Pulmonary artery endothelial cell (primary cell): ENCODE measurements at regions not wholly inside any gene's neighbourhood (a gene's known extent, or its start where the extent isn't known, plus 50 kb on each side); places are given as distances from the start of the nearest gene placed in this dataset.

Source experiments
- DNase-seq: peaks from one replicate; pipeline ENCODE4 v3.0.0-alpha.2; 2011; ENCODE audit warnings: low read depth, low spot score

DNA sequence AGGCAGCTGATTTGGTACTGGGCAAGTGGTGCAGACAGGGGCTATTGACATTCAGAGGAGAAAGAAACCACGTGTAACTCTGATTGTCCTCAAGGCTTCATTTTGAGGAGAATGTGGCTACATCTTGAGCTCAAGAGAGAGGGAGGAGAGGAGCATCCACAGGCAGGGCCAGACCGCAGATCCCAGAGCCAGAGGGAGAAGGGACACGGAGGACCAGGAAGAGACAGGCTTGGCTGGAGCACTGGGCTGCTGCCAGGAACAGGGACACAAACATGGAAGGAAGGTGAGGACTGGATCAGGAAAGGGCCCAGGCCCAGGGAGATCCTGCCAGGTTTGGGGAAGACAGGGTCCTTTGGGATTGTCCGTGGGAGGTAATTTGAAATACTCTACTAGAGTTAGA is 158.3 kb downstream of the GPAM start:
- no peak for DNase-seq

DNA sequence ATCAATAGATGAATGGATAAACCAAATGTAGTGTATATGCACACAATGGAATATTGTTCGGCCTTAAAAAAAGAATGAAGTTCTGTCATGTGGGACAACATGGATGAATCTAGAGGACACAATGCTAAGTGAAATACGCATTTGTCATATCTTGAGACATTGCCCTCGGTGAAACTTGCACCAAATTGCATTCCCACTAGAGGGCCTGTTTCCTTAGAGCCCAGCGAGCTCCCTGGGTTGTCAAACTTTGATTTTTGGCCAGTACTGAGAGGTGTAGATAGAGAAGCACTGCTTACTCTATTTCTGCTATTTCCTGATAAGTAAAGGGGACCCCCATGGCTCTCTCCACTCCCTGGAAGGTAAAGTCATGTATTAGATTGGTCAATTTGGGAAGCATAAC is 157.1 kb downstream of the GPAM start:
- DNase-seq, result no peak

DNA sequence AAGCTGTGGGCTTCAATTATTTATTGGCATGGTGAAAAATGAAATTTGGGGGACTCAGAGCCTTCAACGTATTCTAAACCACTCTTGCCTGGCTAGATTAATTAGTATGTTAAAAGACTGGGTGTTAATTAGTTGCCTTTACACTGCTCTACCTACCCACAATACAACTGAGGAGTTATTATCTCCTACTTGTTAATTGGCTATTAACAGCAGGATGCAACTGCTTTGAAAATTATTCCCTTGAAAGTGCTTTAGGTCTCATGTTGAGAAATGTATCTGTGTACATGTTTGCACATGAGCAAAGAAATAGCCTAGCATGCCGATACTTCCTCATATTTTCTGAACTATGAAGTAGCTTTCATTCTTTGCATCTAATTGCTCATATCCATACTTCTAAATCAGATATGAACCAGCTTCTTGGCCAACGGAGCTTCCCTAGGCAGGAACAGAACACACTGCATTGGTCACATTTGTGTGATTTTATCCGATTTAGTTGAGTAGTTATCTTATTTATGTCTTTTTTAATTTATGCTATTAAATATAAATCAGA is 155.8 kb downstream of the GPAM start:
- DNase-seq, result no peak

DNA sequence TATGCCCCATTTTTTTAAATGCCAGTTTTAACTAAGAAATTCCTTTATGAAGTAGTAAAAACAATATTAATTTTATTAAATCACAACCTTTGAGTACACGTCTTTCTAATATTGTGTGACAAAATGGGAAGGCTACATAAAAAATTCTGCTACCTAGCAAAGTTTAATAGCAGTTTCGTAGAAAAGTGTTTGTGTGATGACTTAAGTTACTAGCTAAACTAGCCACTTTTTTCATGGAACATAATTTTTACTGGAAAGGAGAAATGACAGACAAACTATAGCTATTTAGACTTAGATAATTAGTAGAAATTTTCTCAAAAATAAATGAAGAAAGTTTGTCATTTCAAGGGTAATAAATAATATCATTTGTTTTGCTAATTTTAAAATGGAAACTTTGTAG is 153.1 kb downstream of the GPAM start:
- DNase-seq, result no peak

DNA sequence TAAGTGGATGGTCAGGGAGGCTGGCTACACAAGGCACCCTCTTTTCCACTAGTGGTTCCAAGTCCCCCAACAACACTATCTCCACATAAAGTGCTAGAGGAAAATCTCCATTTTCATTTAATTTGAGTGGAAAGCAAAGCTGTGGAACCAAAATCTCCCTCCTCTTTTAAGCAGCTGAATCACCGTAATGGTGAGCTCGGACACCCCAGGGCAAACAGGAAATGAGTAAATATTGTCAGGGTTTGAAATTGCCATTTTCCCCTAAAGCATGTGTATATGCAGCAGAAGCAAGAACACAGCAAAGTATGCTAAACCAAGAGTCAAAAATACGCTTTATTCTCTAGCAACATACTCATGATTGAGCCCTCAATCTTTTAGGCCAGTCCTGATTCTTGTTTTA is 143.7 kb downstream of the GPAM start:
- no peak for DNase-seq

DNA sequence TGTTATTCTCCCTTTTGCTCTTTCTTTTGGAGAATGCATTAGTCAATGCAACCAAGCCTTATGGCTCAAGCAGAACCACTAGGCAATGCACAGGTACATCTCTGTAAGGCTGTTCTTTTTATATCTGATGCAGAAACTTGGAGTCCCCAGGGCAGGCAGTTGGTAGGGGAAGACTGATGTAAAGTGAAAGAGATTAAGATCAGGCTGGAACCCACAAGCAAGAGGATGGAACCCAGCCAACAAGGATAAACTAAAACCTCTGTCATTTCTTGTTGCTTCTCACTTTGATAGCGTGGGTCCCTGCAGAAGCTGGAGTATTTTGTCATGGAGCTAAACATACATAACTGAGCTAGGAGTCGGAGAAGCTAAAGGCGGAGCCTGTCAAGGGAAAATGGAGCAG is 142.9 kb downstream of the GPAM start:
- no peak for DNase-seq

DNA sequence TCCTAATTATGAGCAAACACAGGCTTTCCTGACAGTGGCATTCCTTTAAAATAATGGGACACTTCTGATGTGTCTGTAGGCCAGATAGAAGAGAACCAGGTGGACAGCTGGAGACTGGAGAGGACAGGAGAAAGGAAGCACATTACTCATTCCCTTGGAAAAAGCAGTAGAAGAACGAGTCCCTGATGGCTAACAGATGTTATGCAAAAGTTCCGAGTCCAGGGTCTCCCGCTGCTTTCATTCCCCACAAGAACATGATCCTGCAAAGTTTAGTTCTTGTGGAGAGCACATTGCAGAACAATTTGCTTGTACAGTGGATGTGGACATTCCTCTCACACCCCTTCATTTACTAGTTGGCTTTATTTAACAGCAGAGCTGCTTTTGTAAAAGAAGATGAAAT is 137.6 kb downstream of the GPAM start:
- DNase-seq, result no peak

DNA sequence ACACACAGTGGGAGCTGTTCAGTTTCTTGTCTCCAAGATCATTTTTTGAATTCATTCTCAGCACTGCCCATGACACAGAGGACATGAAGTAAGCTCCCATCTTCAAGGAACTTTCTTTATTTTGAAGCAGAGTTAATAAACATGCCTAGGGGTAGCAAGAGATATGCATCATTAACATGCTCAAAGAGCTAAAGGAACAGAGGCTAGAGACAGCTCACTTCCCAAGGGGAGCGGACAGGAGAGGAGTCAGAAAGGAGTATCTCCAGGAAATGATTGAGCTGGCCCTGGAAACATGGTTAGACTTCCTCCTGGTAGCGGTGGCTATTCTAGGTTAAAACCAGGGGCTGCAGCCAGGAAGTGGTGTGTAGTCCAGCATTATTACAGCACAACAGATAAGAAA is 135.9 kb downstream of the GPAM start:
- DNase-seq, result no peak

DNA sequence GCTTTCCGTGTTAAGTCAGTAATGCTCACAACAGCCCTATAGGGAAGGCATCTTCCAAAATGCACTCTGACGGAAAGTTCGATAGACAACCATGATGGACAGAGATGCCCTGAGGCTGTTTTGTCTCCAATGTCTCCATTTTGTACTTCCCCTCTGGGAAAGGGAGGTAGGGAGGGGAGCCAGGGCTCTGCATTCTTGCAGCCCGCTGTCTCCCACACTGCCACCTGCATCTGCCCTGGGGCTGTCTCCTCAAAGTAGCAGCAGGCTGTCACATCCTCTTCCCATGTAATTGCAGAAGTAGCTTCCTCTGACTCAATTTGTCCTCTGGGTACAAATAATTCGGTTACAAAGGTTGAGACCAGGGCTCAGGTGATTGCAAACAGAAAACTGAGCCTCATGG is 131.4 kb downstream of the GPAM start:
- no peak for DNase-seq

DNA sequence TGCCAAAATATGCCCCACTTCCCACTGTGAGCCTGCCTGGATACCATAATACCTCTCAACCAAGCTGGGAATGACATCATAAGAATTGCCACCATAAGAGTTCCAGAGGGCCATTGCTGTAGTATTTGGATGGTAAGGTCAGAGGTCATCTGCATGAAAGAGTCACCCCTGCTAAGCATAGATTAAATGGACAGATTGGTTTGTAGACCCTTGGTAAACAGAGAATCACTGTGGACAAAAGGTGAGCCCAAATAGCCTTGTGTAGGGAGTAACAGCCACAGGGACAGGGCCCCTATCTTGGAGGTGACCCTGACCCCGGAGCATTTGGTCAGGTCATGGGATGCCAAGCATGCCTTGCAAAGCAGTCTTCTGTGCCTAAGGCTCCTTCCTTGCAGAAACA is 129.7 kb downstream of the GPAM start:
- DNase-seq, result no peak

DNA sequence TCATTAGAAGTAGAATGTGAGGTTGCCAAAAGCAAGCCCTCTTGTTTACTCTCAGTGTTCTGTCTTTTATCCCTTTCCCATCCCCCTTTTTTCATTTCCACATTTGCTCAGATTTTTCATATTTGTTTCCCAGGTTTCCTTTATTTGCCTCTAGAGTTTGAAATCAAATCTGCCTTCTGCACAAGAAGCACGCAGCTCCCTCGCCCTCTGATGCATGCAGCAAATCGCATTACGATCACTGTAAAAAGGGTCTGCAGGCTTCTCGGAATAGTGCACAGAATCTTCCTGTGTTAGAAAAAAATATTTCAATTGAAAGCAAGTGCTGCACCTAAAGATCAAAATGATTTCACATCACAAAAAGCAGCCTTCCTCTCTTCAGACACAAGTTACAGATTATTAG is 129.0 kb downstream of the GPAM start:
- DNase-seq, result no peak

DNA sequence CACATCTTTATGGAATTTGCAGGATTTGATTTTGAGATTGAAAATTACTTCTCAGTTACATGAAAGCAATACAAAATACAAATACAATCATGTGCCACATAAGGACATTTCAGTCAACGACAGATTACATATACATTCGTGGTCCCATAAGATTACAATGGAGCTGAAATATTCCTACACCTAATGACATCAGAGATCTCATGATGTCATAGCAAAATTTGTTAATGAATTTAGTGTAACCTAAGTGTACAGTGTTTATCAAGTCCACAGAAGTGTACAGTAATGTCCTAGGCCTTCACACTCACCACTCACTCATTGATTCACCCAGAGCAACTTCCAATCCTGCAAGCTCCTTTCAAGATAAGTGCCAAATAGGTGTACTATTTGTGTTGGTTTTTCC is 126.5 kb downstream of the GPAM start:
- DNase-seq, result no peak

DNA sequence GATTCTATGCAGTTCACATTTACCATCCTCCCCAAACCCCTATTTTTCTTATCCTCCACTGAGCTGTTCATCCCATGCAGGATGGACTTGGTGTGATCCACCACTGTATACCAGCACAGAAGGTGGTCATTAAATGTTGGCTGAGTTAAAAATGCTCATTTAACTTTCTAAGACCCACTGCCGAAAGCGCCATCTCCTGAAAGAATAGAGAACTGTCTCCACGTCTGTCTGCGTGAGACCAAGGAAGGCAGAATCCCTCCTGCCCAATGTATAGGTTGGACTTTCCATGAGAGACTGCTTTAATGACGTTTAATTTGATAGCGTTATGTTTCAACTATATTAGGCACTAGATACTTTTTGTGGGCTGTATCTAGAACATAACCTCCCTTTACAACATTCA is 124.3 kb downstream of the GPAM start:
- DNase-seq, result no peak

DNA sequence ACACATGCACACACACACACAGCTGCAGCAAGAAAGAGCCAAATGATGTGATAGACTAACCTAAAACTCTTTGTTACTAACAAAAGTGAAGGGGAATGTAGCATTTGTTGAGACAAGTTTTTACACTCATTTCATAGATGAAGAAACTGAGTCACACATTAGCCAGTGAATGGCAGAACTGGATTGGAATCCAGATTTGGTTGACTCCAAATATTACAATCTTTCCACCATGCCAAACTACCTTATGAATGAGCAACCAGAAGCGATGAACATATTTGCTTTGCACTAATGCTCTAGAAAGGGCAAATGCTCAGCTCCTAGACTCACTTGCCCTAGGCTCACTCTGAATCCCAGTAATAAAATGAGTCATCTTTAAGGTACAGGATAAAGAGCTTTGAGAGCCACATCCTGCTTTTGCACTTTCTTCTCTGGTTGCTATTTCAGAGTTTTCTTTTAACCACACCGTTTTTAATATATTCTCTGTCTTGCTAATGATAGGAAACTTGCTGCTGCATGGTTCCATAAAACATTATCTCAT is 111.9 kb downstream of the GPAM start:
- DNase-seq, result no peak

DNA sequence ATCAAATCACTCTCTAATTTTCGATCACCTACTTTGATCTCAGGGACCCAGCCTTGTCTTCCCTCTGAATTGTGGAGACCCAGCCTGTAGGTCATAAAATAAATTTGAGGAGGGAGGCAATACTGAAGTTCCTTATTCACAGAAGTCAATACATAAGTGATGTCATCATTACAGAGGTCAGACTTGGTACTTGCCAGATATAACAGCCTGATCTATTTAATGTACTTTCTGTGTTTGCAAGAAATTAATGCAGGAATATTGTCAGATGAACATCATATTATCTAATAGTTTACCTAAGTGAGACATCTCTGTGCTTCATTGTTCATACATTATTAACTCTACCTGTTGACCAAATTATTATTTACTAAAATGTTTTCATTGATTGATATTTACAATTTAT is 105.6 kb downstream of the GPAM start:
- no peak for DNase-seq

DNA sequence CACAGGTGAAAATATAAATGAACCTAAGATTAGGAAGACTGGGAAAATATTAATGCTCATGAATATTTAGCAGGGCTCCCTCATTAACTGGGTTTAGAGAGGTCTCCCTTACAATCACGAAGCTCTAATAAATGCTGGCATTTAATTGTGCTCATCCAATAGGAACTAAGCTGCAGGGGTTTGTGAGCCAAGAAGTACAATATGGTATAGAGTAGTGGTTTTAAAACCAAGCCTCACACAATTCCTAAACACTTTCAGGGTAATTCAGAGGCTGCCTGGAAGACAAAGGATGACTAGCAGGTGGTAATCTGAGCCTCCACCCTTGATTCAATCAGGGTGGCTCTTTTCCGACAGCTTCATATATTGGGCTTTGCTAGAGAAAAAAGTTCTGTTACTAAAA is 103.3 kb downstream of the GPAM start:
- no peak for DNase-seq

DNA sequence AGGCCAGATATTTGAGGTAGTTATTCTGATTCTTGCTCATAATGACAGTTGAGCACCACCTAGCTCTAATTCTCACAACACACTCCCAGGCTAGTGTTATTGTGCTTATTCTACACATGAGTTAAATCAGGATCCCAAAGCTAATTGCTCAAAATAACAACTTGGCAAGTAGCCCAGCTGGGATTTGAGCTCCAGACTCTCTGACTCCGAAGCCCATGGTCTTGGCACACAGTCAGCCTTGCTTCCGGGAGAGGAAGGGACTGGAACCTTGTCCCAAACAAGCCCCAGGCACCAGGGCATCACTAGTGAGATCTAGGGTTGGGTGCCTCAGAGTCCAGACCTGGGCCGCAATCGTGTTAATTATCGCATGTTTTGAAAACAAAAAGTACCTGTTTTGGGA is 101.4 kb downstream of the GPAM start:
- DNase-seq, result no peak

DNA sequence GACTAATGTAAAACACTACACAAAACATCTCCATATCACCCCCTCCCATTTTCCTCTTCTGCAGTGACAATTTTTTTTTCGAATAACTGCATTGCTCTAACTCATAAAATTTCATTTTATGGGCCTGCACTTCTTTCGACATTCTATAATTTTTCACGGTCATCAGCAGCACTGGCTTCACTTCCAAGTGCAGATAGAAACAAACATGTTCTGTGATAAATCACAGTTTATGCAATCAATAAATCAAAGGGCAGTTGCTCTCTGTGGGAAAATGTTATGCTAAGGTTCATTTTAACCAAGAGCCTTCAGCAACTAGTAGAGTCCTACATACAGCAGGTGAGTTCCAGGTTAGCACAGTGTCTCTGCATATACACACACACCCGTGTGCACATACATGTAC is 100.1 kb downstream of the GPAM start:
- no peak for DNase-seq

DNA sequence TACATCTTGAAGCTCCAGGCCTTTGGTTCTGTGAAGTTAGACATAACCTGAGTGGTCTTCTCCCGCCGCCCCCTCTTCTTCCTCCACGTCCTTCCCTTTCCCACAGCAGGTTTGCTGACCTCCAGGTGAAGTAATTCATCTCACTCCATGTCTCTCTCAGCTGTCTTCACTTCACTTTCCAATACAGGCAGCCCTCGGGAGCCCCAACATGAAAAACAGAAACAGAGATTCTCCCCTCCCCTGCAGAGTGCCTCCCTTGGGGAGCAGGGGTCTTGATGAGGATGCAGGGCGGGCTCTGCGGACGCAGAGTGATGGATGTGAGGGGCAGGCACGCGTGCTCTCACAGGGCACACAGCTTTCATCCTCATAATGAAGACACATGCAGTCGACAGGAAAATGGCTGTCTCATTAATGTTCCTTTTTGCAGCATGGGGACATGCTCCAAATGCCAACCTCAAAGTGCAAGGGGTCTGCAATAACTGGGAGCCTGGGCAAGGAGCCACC is 95.6 kb downstream of the GPAM start:
- DNase-seq, result no peak

DNA sequence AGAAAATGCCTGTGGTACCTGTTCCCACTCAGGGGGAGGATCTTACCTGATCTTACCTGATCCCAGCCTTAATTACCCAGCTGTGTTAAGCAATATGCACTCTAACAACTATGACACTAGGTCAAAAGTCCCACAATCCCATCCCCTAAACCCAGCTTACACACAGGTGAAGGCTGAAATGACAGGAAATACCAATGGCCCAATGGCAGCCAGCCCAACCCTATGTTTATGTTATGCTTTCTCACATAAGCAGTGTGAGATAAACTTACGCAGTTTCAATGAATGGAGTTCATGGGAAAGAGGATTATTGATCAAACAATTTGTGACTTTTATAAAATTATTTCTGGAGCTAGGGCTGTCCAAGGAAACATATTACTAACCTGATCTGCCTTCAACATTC is 91.9 kb downstream of the GPAM start:
- DNase-seq, result no peak

DNA sequence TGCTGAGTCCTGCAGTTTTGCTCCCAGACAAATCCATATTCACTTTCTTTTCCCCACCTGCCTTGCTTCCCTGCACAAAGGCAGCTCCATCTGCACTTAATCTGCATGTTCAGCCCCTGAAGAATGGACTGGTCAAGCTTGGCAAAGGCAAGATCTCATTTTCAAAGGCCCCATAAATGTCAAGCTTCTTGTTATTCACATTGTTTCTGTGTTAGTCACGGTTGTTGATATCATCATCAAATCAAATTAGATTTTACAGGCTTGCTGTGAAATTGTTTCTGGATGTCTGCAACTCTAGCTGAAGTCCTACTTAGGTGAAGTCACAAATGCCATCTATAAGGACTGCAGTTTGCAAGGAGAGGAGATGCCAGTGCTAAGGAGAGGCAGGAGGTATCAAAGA is 91.0 kb downstream of the GPAM start:
- no peak for DNase-seq

DNA sequence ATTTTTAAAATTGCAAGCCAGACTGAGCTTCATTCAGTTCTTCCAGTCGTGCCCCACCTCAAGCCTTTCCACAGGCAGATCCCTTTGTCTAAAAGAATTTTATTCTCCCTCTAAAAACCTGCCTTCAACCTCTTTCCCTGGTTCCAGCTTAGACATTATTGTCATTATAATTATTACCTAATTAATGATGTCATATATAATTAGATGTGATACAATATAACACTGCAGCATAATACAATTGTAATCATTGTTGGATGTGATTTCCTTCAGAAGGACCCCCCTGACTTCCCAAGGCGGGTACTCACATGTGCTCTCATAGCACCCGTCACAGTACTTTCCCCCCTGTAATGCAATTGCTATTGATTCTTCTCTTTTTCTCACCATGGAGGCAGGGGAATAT is 88.6 kb downstream of the GPAM start:
- no peak for DNase-seq

DNA sequence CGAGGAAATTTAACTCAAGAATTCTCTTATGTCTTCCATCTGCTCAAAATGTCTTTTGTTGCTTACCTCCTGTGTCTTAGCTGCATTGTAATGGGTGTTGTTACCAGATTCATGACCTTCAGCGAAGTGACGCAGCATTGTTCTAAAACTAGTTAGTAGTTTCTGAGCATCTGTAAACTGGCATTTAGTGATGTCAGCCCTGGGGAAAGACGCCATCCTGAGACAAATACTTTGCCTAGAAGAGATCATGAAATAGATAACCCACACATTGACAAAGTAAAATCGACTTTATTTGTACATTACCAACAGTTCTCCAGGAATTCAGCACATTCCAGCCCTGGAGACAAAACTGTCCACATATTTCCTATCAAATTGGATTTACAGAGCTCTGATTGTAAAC is 87.8 kb downstream of the GPAM start:
- DNase-seq, result no peak

DNA sequence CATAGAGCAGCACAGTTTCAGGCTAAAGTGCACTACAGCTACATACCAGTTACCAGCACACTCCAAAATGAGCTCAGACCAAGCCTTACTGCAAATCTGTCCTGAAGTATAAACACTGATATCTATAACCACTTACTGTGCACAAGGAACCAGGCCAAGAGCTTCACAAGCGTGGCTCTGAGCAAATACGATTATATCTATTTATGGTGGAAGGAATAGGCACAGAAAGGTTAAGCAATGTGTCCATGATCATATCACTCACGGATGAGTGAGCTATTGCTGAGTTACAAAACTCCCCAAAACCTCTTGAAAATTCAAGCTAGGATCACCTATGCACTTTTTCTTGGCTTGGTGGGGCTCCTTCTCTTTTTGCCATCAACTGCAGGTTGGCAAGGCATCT is 84.9 kb downstream of the GPAM start:
- no peak for DNase-seq
